ENCODE measurements at regions not wholly inside any gene's neighbourhood (a gene's known extent, or its start where the extent isn't known, plus 50 kb on each side); places are given as distances from the start of the nearest gene placed in this dataset.

DNA sequence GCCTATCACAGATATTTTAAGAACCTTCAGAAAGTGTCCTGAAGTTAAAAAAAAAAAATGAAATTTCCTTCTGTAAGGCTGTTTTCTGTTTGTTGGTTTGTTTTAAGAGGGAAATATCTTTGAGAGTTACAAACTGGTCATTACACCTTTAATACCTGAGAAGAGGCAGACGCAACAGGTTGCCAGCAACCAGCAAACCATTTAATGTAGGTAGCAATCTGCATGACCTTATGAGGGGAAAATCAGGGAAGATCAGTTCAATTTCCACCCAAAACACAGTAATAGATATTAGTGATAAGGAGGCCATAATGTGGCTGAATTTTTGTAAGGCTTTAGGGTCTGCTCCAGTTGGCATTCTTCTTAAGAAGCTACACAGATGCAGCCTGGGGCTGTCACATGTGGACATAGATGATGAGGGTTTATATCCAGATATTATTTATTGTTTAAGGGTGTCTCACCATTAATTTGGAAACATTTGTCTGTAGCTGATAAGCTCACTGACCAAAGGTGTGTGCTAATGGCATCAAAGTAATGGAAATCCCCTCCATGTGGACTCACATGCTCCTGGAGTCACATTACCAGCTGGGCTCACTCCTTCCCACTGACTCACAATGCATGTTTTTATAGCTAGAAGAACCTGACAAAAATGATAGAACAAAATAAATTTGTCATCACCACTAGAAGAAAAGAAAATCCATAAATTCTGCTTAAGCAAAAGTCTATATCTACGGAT, 83.5 kb upstream of the DTNA start:
- no peak overlapping the region for H2AFZ ChIP-seq (ENCODE audit: low read length)
- no peaks in the 10 kb centered on the region; a peak in 1 of 5 replicates for H3K27me3 ChIP-seq (ENCODE audit: control insufficient read depth in 1 of 2, insufficient read depth in 2 of 2, low read length in 2 of 2)
- in situ Hi-C loops (cut with HindIII; ENCODE audit: extremely low pct_ligation_motif_present, low pct_unique_long_range_greater_than_20kb) (no loop called here), intact Hi-C loops (cut with micrococcal nuclease; ENCODE audit: unreplicated experiment) (no loop called here)
- peaks cover 3% of the 10 kb centered on the region; the same call in 1 of the 2 replicates for H3K4me1 ChIP-seq (ENCODE audit: insufficient read depth, low read length)
- CTCF ChIA-PET (ENCODE audit: low intra/inter-chr PET ratio, low total read pairs): no interaction called here
- H3K27ac ChIP-seq (ENCODE audit: extremely low read length, insufficient read depth, low read length): no peak overlapping the region
- H4K20me1 ChIP-seq (ENCODE audit: insufficient read depth, low read length): no peaks in the 10 kb centered on the region
- H3K79me2 ChIP-seq (ENCODE audit: insufficient read depth, low read length): no peaks in the 10 kb centered on the region
- no peaks in the 10 kb centered on the region for H3K9me3 ChIP-seq (ENCODE audit: low read length)
- BruUV-seq (replicated peaks): no TSS peak
- no peak overlapping the region for H3K4me3 ChIP-seq (replicated peaks in 1 of 3; ENCODE audit: insufficient read depth in 1 of 3, low read depth in 2 of 3, low read length in 3 of 3)
- no peak for FAIRE-seq
- ATAC-seq: no peak
- WGBS (ENCODE audit: low lambda C conversion rate): 94% methylated on average over 2 of the region's 2 CpGs
- POLR2A ChIA-PET: no interaction called here
- no peak for DNase-seq (ENCODE audit: low spot score)
- no peak overlapping the region for H3K4me2 ChIP-seq (ENCODE audit: low read depth, low read length)
- H3K9ac ChIP-seq (ENCODE audit: insufficient read depth, low read depth, low read length): no peak overlapping the region
- no peaks in the 10 kb centered on the region for H3K36me3 ChIP-seq (replicated peaks in 1 of 2; ENCODE audit: control insufficient read depth in 1 of 2, insufficient read depth in 2 of 2, low read length in 2 of 2)
- no peak for TF ChIP-seq PRMT3 (CRISPR knock-in tag; IDR thresholded peaks at IDR 0.05; ENCODE audit: borderline replicate concordance, low read depth)
- TF ChIP-seq HOXA3 (CRISPR knock-in tag; IDR thresholded peaks at IDR 0.05): no peak
- no peak for TF ChIP-seq NFYB (CRISPR knock-in tag; IDR thresholded peaks at IDR 0.05)
- no peak for TF ChIP-seq ZNF264 (CRISPR knock-in tag; IDR thresholded peaks at IDR 0.05)
- no peak for TF ChIP-seq SRSF9 (IDR thresholded peaks at IDR 0.05; ENCODE audit: borderline replicate concordance, insufficient read depth, low read depth, low read length, poor library complexity, severe bottlenecking)
- no peak for TF ChIP-seq CBX5 (CRISPR knock-in tag; IDR thresholded peaks at IDR 0.05; ENCODE audit: borderline replicate concordance)
- no peak for TF ChIP-seq THAP11 (CRISPR knock-in tag; IDR thresholded peaks at IDR 0.05)
- TF ChIP-seq, protein P1, sequence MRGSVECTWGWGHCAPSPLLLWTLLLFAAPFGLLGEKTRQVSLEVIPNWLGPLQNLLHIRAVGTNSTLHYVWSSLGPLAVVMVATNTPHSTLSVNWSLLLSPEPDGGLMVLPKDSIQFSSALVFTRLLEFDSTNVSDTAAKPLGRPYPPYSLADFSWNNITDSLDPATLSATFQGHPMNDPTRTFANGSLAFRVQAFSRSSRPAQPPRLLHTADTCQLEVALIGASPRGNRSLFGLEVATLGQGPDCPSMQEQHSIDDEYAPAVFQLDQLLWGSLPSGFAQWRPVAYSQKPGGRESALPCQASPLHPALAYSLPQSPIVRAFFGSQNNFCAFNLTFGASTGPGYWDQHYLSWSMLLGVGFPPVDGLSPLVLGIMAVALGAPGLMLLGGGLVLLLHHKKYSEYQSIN (CRISPR knock-in tag; IDR thresholded peaks at IDR 0.05; ENCODE audit: borderline replicate concordance): no peak
- TF ChIP-seq ZNF546 (CRISPR knock-in tag; conservative IDR thresholded peaks at IDR 0.05): no peak
- no peak for TF ChIP-seq RBM39 (IDR thresholded peaks at IDR 0.05; ENCODE audit: low read depth, low read length, poor library complexity, severe bottlenecking)
- no peak for TF ChIP-seq ZNF20 (CRISPR knock-in tag; IDR thresholded peaks at IDR 0.05)
- no peak for TF ChIP-seq MAFK (conservative IDR thresholded peaks at IDR 0.05 in 1 of 2, IDR thresholded peaks at IDR 0.05 in 1 of 2; ENCODE audit: low read length in 2 of 2)
- TF ChIP-seq TEAD3 (CRISPR knock-in tag; optimal IDR thresholded peaks at IDR 0.05; ENCODE audit: borderline replicate concordance): no peak
- TF ChIP-seq, protein P2, sequence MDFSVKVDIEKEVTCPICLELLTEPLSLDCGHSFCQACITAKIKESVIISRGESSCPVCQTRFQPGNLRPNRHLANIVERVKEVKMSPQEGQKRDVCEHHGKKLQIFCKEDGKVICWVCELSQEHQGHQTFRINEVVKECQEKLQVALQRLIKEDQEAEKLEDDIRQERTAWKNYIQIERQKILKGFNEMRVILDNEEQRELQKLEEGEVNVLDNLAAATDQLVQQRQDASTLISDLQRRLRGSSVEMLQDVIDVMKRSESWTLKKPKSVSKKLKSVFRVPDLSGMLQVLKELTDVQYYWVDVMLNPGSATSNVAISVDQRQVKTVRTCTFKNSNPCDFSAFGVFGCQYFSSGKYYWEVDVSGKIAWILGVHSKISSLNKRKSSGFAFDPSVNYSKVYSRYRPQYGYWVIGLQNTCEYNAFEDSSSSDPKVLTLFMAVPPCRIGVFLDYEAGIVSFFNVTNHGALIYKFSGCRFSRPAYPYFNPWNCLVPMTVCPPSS (IDR thresholded peaks at IDR 0.05): no peak
